Right lobe of liver (tissue), 6 donors: ENCODE measurements at regions not wholly inside any gene's neighbourhood (a gene's known extent, or its start where the extent isn't known, plus 50 kb on each side); places are given as distances from the start of the nearest gene placed in this dataset.

Experiments
- ATAC-seq, 4 donors: fragments of 200-7000 bp; cut with Tn5 transposase; one replicate each; pipeline ENCODE4 v1.9.1; 2020; ENCODE audit warnings: mild to moderate bottlenecking in 4 of 4, moderate library complexity in 4 of 4
- DNase-seq, 3 donors: peaks; one replicate each; pipeline ENCODE4 v3.0.0-alpha.2; 2020
- H3K27ac ChIP-seq, 3 donors: fragments of 200-600 bp; one replicate each; pipeline ENCODE4 v1.8.0; 2022
- H3K27me3 ChIP-seq, 2 donors: fragments of 200-600 bp; one replicate each; pipeline ENCODE4 v1.8.0; 2022
- H3K36me3 ChIP-seq, 4 donors: fragments of 200-600 bp; sonication (generic) in 1 of 4; one replicate each; pipeline versions ENCODE4 v1.5.1 to v1.8.0; 2017 to 2022; ENCODE audit warnings: control low read depth in 1 of 4
- H3K4me1 ChIP-seq, 4 donors: fragments of 200-600 bp; sonication (generic) in 1 of 4; one replicate each; pipeline versions ENCODE4 v1.5.1 to v1.8.0; 2017 to 2022; ENCODE audit warnings: control low read depth in 1 of 4
- H3K4me3 ChIP-seq, 3 donors: fragments of 200-600 bp; one replicate each; pipeline ENCODE4 v1.8.0; 2022
- H3K9me3 ChIP-seq, 4 donors: fragments of 200-600 bp; sonication (generic) in 1 of 4; one replicate each; pipeline versions ENCODE4 v1.5.1 to v1.8.0; 2017 to 2022; ENCODE audit warnings: control low read depth in 1 of 4
- POLR2A ChIP-seq: fragments of 450-650 bp; IDR thresholded peaks from one replicate; pipeline ENCODE4 v1.6.1; 2017; ENCODE audit warnings: antibody characterized with exemption, mild to moderate bottlenecking
- WGBS: methylation state at CpG from one replicate; pipeline ENCODE4 v1.1.6; 2018; ENCODE audit warnings: low coverage, low lambda C conversion rate; ENCODE audit not compliant: insufficient coverage; ENCODE audit errors: missing lambda C conversion rate; 5-methylcytosine and 5-hydroxymethylcytosine counted together
- intact Hi-C, 2 donors: fragments of 100-400 bp; cut with DNase I; formaldehyde crosslinking; loops; one replicate each; pipeline versions ENCODE4 v1.11.2 to v1.14.1; 2022
- TF ChIP-seq, protein P1 (sequence below), 4 donors: fragments of 200-600 bp in 3 of 4; fragments of 450-650 bp in 1 of 4; IDR thresholded peaks; one replicate each; pipeline versions ENCODE4 v1.5.1 to v1.8.0; 2016 to 2022; ENCODE audit warnings: antibody characterized with exemption in 4 of 4, mild to moderate bottlenecking in 2 of 4
- donor health status: DM: no; HTN: yes; CAD: no.
- donor health status: DM: no; HTN: no; CAD: no.
- donor health status: DM: no; HTN: no; CAD: no.
- donor health status: DM: no; HTN: yes; CAD: no.
- donor health status: DM: no; HTN: yes; CAD: no.

- Histone ChIP-seq H3K27me3 (no peaks in the 10 kb centered on the region), H3K9me3 (no peaks in the 10 kb centered on the region), H3K4me3 (no peak overlapping the region), H3K4me1 (peaks cover 0 to under 1% (median 0%) of the 10 kb centered on the region in 4 donors), H3K27ac (no peak overlapping the region), H3K36me3 (no peaks in the 10 kb centered on the region)
- DNase-seq (no peak), ATAC-seq (no peak)
- intact Hi-C loops = loop anchor here in 1 of 2 donors (10.0 kb wide), 1 partner anchor 359 kb away; no protein-coding TSS in a partner anchor
- WGBS = 75% methylated on average over 2 of the region's 2 CpGs
- no peak for TF ChIP-seq POLR2A
- TF ChIP-seq, protein P1, sequence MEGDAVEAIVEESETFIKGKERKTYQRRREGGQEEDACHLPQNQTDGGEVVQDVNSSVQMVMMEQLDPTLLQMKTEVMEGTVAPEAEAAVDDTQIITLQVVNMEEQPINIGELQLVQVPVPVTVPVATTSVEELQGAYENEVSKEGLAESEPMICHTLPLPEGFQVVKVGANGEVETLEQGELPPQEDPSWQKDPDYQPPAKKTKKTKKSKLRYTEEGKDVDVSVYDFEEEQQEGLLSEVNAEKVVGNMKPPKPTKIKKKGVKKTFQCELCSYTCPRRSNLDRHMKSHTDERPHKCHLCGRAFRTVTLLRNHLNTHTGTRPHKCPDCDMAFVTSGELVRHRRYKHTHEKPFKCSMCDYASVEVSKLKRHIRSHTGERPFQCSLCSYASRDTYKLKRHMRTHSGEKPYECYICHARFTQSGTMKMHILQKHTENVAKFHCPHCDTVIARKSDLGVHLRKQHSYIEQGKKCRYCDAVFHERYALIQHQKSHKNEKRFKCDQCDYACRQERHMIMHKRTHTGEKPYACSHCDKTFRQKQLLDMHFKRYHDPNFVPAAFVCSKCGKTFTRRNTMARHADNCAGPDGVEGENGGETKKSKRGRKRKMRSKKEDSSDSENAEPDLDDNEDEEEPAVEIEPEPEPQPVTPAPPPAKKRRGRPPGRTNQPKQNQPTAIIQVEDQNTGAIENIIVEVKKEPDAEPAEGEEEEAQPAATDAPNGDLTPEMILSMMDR (IDR thresholded peaks at IDR 0.05) = no peak
These were observed 456.2 kb downstream of the CD83 start for GRCh38 chr6:14573703-14574290.

GRCh38 chr6:14575961-14576360 is 458.4 kb downstream of the CD83 start:
- no peak overlapping the region for H3K27ac ChIP-seq
- DNase-seq = no peak
- no peaks in the 10 kb centered on the region for H3K36me3 ChIP-seq
- WGBS = 91% methylated on average over 1 of the region's 1 CpG
- H3K9me3 ChIP-seq = no peaks in the 10 kb centered on the region
- no peak for ATAC-seq
- H3K27me3 ChIP-seq = no peaks in the 10 kb centered on the region
- no peak for TF ChIP-seq POLR2A
- TF ChIP-seq, protein P1 (IDR thresholded peaks at IDR 0.05) = no peak
- intact Hi-C loops = loop anchor here in 1 of 2 donors (10.0 kb wide), 1 partner anchor 361 kb away; no protein-coding TSS in a partner anchor
- no peaks in the 10 kb centered on the region for H3K4me1 ChIP-seq
- no peak overlapping the region for H3K4me3 ChIP-seq

- TF ChIP-seq, protein P1 (IDR thresholded peaks at IDR 0.05) = no peak
- TF ChIP-seq POLR2A = no peak
- intact Hi-C loops = loop anchor here in 1 of 2 donors (10.0 kb wide), 1 partner anchor 364 kb away; no protein-coding TSS in a partner anchor
- no peak overlapping the region for H3K27ac ChIP-seq
- no peaks in the 10 kb centered on the region for H3K9me3 ChIP-seq
- H3K4me1 ChIP-seq = no peaks in the 10 kb centered on the region
- DNase-seq (no peak), ATAC-seq (no peak)
- WGBS = 58% methylated on average over 3 of the region's 3 CpGs
- no peaks in the 10 kb centered on the region for H3K27me3 ChIP-seq
- no peak overlapping the region for H3K4me3 ChIP-seq
- H3K36me3 ChIP-seq = no peaks in the 10 kb centered on the region
These were observed 461.4 kb downstream of the CD83 start for GRCh38 chr6:14578994-14579393.

- ATAC-seq = no peak
- 90% methylated on average over 1 of the region's 1 CpG for WGBS
- no peaks in the 10 kb centered on the region for H3K9me3 ChIP-seq
These were observed 465.2 kb downstream of the CD83 start for GRCh38 chr6:14582749-14583148.

More at GRCh38 chr6:14582749-14583148, 465.2 kb downstream of the CD83 start:
- TF ChIP-seq POLR2A = no peak
- TF ChIP-seq, protein P1 (IDR thresholded peaks at IDR 0.05) = no peak
- Histone ChIP-seq H3K4me1 (no peaks in the 10 kb centered on the region), H3K27me3 (no peaks in the 10 kb centered on the region), H3K36me3 (no peaks in the 10 kb centered on the region), H3K4me3 (no peak overlapping the region), H3K27ac (no peak overlapping the region)
- intact Hi-C loops = no loop called here
- DNase-seq = no peak
